Activated CD4-positive, CD25-positive, alpha-beta regulatory T cell treated with anti-CD3 and anti-CD28 coated beads, Interleukin-2, amount 50 U/mL, for 24 hours (primary cell): ENCODE measurements at regions not wholly inside any gene's neighbourhood (a gene's known extent, or its start where the extent isn't known, plus 50 kb on each side); places are given as distances from the start of the nearest gene placed in this dataset.

Experiments
- ATAC-seq, 2 donors: fragments of 150-1000 bp; cut with Tn5 transposase; one replicate each; pipeline ENCODE4 v1.10.0; 2021; ENCODE audit warnings: mild to moderate bottlenecking in 1 of 2, moderate library complexity in 1 of 2

DNA sequence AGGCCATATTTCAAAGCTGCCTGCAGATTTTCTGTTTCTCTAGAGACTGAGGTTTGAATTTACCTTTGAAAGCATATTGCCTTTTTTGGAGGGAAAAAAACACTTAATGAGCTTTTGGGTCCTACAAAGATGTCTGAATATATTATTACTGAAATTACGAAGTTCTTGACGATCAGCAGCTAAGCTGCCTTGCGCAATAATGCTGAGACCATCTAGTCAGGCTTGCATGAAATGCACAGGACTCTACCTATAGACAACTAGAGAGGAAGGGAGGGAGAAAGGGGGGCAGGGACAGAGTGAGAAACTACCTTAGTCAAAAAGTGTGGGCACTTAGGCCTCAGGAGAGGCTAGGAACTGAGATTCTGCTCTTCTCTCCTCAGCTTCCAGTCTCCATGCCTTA, 175.9 kb upstream of the KIF2A start:
- no peak for ATAC-seq

DNA sequence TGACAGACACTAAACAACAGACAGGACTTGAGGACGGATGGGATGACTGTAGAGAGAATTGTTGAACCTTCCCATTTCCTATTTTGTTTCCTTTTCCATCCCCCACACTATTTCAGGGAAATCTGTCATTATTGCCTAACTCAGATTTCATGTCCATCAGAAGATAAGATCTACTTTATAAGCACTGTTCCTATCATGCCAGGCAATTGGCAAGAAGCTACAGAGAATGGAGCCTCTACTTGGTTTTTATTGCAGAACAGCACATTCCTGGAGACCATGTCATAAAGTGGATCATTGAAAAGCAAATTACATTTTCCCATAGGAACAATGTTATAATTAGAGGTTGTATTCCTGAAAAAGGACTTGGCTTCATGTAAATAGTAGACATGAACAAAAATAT, 173.7 kb upstream of the KIF2A start:
- ATAC-seq: no peak

- ATAC-seq: no peak
These were observed 172.6 kb upstream of the KIF2A start for GRCh38 chr5:62133426-62133825.

GRCh38 chr5:62134811-62135210, 171.2 kb upstream of the KIF2A start:
- ATAC-seq: no peak

DNA sequence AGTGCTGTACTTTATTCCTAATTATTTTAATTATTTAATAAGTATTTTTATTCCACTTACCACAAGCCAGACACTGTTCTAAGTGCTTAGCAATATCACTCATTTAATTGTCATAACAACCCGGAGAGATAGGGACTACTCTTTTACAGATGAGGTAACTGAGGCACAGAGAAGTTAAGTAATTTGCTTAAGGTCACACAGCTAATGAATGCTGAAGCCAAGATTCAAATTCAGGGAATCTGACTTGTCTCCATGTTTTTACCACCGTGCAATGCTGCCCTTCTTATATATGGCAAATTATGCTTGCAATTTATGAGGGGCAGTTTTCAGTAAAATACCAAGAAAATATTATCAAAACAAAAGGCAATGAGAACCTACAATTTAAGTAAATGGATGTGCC, 168.4 kb upstream of the KIF2A start:
- ATAC-seq: no peak

GRCh38 chr5:62138607-62139006, 167.4 kb upstream of the KIF2A start:
- ATAC-seq: no peak

DNA sequence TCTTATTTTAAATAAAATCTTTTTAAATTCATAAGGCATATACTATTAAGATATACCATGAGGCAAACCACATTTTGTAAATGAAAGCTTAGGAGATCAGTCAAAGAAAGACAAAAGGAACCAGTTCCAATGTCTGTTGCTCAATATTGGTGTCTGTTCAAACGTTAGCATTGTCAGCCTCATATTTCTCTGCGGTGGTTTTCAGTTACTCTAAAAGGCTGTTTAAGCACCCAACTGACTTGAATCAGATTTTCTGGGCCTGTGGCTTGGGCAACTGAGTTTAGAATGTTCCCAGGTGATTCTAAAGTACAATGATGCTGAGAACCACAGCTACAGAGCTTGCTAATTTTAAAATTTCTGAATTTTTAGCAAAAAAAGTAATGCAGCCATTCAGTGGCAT, 166.3 kb upstream of the KIF2A start:
- no peak for ATAC-seq

DNA sequence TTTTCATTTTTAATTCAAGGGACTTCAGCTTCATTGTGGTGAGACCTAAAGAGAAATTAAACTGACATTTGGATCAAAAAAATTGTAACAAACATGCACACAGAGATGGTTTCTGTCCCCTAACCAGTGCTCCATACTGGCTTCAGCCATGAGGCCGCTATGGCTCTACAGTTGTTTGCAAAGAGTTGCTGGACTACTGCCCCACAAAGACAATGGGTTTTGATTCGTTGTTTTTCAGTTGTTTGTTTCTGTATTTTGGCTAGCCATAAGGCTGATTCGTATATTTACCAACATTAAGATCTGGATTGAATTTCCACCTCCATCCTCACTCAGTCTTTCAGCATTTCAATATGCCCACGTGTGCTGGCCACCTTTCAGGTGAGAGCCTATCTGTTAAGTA, 163.7 kb upstream of the KIF2A start:
- no peak for ATAC-seq

GRCh38 chr5:62143268-62144229, 162.5 kb upstream of the KIF2A start:
- ATAC-seq: no peak

GRCh38 chr5:62144401-62145022, 161.5 kb upstream of the KIF2A start:
- no peak for ATAC-seq

DNA sequence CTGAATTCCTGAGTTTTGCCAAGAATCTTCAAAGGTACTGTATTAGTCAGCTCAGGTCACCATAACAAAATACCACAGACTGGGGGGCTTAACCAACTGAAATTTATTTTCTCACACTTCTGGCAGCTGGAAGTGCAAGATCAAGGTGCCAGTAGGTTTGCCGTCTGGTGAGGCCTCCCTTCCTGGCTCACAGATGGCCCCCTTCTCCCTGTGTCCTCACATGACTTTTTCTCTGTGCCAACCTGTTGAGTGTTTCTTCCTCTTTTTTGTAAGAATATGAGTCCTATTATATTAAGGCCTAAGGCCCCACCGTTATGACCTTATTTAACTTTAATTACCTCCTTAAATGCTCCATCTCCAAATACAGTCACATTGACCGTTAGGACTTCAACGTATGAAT, 156.1 kb upstream of the KIF2A start:
- ATAC-seq: no peak

- ATAC-seq: no peak
These were observed 153.5 kb upstream of the KIF2A start for GRCh38 chr5:62152394-62153087.

DNA sequence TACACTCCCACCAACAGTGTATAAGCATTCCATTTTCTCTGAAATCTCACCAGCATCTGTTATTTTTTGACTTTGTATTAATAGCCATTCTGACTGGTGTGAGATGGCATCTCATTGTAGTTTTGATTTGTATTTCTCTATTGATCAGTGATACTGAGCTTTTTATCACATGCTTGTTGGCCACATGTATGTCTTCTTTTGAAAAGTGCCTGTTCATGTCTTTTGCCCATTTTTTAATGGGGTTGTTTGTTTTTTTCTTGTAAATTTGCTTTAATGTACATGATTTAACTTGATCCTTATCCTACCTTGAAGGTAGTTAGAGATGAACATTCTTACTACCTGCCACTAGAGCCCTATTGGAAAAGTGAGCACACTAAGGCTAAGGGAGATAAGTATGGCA, 151.2 kb upstream of the KIF2A start:
- ATAC-seq: no peak

DNA sequence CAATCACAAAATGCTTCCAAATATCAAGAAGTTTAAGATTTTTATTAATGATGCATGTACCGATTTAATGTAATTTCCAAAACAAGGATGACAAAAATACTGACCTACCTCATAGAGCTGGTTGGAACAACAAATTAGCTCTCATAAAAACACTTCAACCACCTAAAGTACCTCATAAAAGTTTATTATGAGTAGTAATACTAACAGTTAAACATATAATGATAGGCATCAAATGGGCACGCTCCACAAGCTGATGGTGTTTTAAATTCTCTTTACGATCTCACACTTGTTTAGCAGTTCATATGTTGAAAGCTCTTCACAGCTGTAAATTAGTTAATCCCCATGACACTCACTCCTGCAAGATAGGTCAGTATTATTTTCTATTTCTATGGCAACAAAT, 150.0 kb upstream of the KIF2A start:
- ATAC-seq: no peak

DNA sequence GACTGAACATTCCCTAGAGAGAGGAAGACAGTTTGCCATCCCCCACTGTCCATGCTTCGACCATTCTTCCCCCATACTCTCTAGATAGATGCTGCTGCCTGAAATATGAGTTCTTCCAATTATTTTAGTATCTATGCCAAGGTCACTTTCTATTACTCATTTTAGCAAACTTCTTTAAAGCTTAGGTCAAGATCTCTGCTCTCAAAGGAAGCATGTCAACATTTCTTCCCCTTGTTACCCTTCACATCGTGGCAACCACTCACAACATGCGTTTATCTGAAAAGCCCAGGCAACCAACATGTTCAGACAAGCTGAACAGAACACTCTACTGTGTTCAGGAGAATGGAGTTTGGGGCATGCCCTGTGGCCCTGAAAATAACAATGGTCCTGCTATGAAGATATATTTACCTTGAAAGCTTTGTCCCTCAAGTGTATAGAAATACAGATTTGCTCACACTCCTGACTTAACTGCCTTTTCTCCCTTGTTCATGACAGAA, 138.4 kb upstream of the KIF2A start:
- ATAC-seq: no peak

- no peak for ATAC-seq
These were observed 137.3 kb upstream of the KIF2A start for GRCh38 chr5:62168506-62169281.

DNA sequence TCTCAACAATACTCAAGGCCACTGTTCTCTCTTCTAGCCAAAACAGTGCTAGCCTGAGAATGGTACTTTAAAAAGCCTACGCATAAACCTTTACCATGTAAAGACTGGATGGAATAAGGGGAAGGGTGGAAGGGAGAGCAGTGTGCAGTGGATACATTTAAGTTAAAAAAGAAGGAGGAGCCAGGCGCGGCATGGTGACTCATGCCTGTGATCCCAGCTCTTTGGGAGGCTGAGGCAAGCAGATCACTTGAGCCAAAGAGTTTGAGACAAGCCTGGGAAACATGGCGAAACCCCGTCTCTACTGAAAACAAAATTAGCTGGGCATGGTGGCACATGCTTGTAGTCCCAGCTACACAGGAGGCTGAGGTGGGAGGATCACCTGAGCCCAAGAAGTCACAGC, 127.7 kb upstream of the KIF2A start:
- no peak for ATAC-seq

GRCh38 chr5:62182802-62183201, 123.2 kb upstream of the KIF2A start:
- ATAC-seq: no peak

GRCh38 chr5:62183727-62184126, 122.3 kb upstream of the KIF2A start:
- ATAC-seq: no peak

DNA sequence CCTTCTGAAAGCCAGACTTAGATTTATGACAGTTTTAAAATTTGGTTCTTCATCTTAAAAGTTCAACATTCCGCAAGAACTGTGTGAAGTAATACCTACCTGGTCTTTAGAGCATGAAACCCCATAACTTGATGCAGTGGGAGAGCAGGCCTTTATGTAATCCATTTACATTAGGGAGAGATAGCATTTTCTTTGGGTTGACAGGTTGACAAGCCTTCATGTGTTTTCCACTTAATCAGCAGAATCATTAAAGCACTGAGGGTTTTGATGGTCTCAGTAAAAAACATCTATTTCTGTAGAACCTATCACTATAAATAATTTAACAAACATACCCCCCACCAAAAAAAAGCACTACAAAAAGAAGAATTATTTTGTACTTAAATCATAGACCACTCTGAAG, 121.6 kb upstream of the KIF2A start:
- no peak for ATAC-seq

DNA sequence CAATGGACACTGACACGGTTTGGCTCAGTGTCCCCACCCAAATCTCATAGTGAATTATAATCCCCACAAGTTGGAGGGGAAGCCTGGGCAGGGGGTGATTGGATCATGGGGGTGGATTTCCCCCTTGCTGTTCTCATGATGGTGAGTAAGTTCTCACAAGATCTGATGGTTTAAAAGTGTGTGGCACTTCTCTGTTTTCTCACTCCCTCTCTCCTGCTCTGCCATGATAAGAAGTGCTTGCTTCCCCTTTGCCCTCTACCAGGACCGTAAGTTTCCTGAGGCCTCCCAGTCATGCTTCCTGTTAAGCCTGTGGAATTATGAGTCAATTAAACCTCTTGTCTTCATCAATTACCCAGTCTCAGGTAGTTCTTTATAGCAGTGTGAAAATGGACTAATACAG, 115.8 kb upstream of the KIF2A start:
- no peak for ATAC-seq

DNA sequence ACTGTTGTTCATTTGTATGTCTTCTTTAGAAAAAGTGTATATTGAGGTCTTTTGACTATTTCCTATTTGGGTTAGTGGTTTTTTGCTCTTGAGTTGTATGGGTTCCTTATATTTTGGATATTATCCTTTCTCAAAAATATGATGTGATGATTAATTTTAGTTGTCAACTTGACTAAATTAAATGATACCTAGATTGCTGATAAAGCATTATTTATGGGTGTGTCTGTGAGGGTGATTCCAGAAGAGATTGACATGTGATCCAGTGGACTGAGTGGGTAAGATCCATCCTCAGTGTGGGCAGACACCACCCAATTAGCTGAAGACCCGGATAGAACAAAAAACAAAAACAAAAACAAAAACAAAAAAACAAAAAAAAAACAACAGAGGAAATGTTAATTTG, 115.1 kb upstream of the KIF2A start:
- ATAC-seq: no peak

- no peak for ATAC-seq
These were observed 113.0 kb upstream of the KIF2A start for GRCh38 chr5:62192958-62193357.
